Gastrocnemius medialis (tissue), 4 donors: ENCODE measurements at regions not wholly inside any gene's neighbourhood (a gene's known extent, or its start where the extent isn't known, plus 50 kb on each side); places are given as distances from the start of the nearest gene placed in this dataset.
"Not testable (repeated sequence)": the region's sequence is repeated elsewhere in the genome, so short reads cannot be mapped to it uniquely, and the experiment has no call there.

Source experiments
- ATAC-seq, 2 donors: fragments of 150-250 bp; one replicate each; pipeline ENCODE4 v1.9.1; 2016
- DNase-seq, 2 donors: peaks; one replicate each; pipeline ENCODE4 v3.0.0-alpha.2; 2019
- H3K27ac ChIP-seq, 4 donors: fragments of 200-600 bp; sonication (generic); 1 replicate in 1 of 4; 2 replicates in 3 of 4; pipeline ENCODE4 v1.5.1; 2016 to 2018; ENCODE audit warnings: mild to moderate bottlenecking in 2 of 4, moderate library complexity in 1 of 4
- H3K27me3 ChIP-seq, 3 donors: fragments of 200-600 bp; sonication (generic) in 2 of 3; 1 replicate in 1 of 3; 2 replicates in 2 of 3; pipeline versions ENCODE4 v1.5.1 to v1.6.0; 2016 to 2019; ENCODE audit warnings: mild to moderate bottlenecking in 1 of 3, moderate library complexity in 1 of 3
- H3K36me3 ChIP-seq, 2 donors: fragments of 200-600 bp; sonication (generic) in 1 of 2; one replicate each; pipeline ENCODE4 v1.5.1; 2017 to 2018
- H3K4me1 ChIP-seq, 2 donors: fragments of 200-600 bp; sonication (generic) in 1 of 2; one replicate each; pipeline ENCODE4 v1.5.1; 2016 to 2017; ENCODE audit warnings: mild to moderate bottlenecking in 2 of 2
- H3K4me3 ChIP-seq, 4 donors: fragments of 200-600 bp; sonication (generic) in 3 of 4; 1 replicate in 1 of 4; 2 replicates in 3 of 4; pipeline ENCODE4 v1.5.1; 2016 to 2019; ENCODE audit warnings: mild to moderate bottlenecking in 2 of 4
- H3K9me3 ChIP-seq, 3 donors: fragments of 200-600 bp; sonication (generic) in 2 of 3; 1 replicate in 1 of 3; 2 replicates in 2 of 3; pipeline ENCODE4 v1.5.1; 2016 to 2019
- CTCF ChIP-seq, 5 experiments: fragments of 450-650 bp in 3 of 5; fragments of 200-600 bp in 2 of 5; sonication (generic) in 2 of 5; IDR thresholded peaks in 4 of 5; conservative IDR thresholded peaks in 1 of 5; 1 replicate in 4 of 5; 2 replicates in 1 of 5; pipeline ENCODE4 v1.5.1; 2016 to 2019; ENCODE audit warnings: antibody characterized with exemption in 5 of 5, mild to moderate bottlenecking in 3 of 5, moderate library complexity in 3 of 5
- POLR2A ChIP-seq, 2 donors: fragments of 450-650 bp; IDR thresholded peaks; one replicate each; pipeline ENCODE4 v1.6.1; 2017; ENCODE audit warnings: antibody characterized with exemption in 2 of 2, mild to moderate bottlenecking in 2 of 2, moderate library complexity in 2 of 2
- in situ Hi-C, 4 donors: fragments of 200-750 bp; cut with MboI; loops; one replicate each; pipeline versions ENCODE4 v1.15.0 to v1.8.0; 2017; ENCODE audit warnings: low sequenced_read_pairs in 4 of 4
- intact Hi-C: fragments of 100-400 bp; cut with DNase I; formaldehyde crosslinking; loops from one replicate; pipeline ENCODE4 v1.15.1; 2023; ENCODE audit warnings: low total_unique reads

GRCh38 chr4:132346016-132346415, 803.1 kb upstream of the PCDH10 start:
- Histone ChIP-seq H3K27me3 (no peaks in the 10 kb centered on the region), H3K4me3 (no peak overlapping the region), H3K36me3 (no peaks in the 10 kb centered on the region), H3K9me3 (no peaks in the 10 kb centered on the region), H3K27ac (no peak overlapping the region), H3K4me1 (no peaks in the 10 kb centered on the region)
- no peak for DNase-seq
- intact Hi-C loops: no loop called here
- TF ChIP-seq POLR2A (IDR thresholded peaks at IDR 0.05): no peak
- TF ChIP-seq CTCF (IDR thresholded peaks at IDR 0.05 in 4 of 5, conservative IDR thresholded peaks at IDR 0.05 in 1 of 5): no peak
- no peak for ATAC-seq
- in situ Hi-C loops: no loop called here

GRCh38 chr4:132351606-132352005, 797.5 kb upstream of the PCDH10 start:
- H3K27me3 ChIP-seq, H3K36me3 ChIP-seq, H3K9me3 ChIP-seq, H3K4me1 ChIP-seq, DNase-seq, ATAC-seq, H3K27ac ChIP-seq, in situ Hi-C loops, H3K4me3 ChIP-seq, intact Hi-C loops: not testable (repeated sequence)

- Histone ChIP-seq H3K9me3 (no peaks in the 10 kb centered on the region), H3K36me3 (no peaks in the 10 kb centered on the region), H3K4me1 (no peaks in the 10 kb centered on the region), H3K27me3 (no peaks in the 10 kb centered on the region), H3K27ac (no peak overlapping the region), H3K4me3 (no peak overlapping the region)
- TF ChIP-seq POLR2A (IDR thresholded peaks at IDR 0.05) (no peak), CTCF (IDR thresholded peaks at IDR 0.05 in 4 of 5, conservative IDR thresholded peaks at IDR 0.05 in 1 of 5) (no peak)
- in situ Hi-C loops: no loop called here
- DNase-seq: no peak
- no peak for ATAC-seq
- intact Hi-C loops: no loop called here
Measured at GRCh38 chr4:132382243-132382642, 766.9 kb upstream of the PCDH10 start.

- intact Hi-C loops (no loop called here), in situ Hi-C loops (no loop called here)
- TF ChIP-seq CTCF (IDR thresholded peaks at IDR 0.05 in 4 of 5, conservative IDR thresholded peaks at IDR 0.05 in 1 of 5) (no peak), POLR2A (IDR thresholded peaks at IDR 0.05) (no peak)
- Histone ChIP-seq H3K9me3 (no peaks in the 10 kb centered on the region), H3K27ac (no peak overlapping the region), H3K36me3 (no peaks in the 10 kb centered on the region), H3K4me3 (no peak overlapping the region), H3K27me3 (no peaks in the 10 kb centered on the region), H3K4me1 (no peaks in the 10 kb centered on the region)
- ATAC-seq (no peak), DNase-seq (no peak)
Measured at GRCh38 chr4:132383571-132384199, 765.4 kb upstream of the PCDH10 start.

GRCh38 chr4:132384709-132385108, 764.4 kb upstream of the PCDH10 start:
- Histone ChIP-seq H3K9me3 (no peaks in the 10 kb centered on the region), H3K27ac (no peak overlapping the region), H3K27me3 (no peaks in the 10 kb centered on the region), H3K4me1 (no peaks in the 10 kb centered on the region), H3K36me3 (no peaks in the 10 kb centered on the region), H3K4me3 (no peak overlapping the region)
- DNase-seq: no peak
- intact Hi-C loops: no loop called here
- TF ChIP-seq POLR2A (IDR thresholded peaks at IDR 0.05) (no peak), CTCF (IDR thresholded peaks at IDR 0.05 in 4 of 5, conservative IDR thresholded peaks at IDR 0.05 in 1 of 5) (no peak)
- ATAC-seq: no peak
- in situ Hi-C loops: no loop called here
